H1 (cell line): ENCODE measurements at regions not wholly inside any gene's neighbourhood (a gene's known extent, or its start where the extent isn't known, plus 50 kb on each side); places are given as distances from the start of the nearest gene placed in this dataset.
"Not testable (repeated sequence)": the region's sequence is repeated elsewhere in the genome, so short reads cannot be mapped to it uniquely, and the experiment has no call there.

ENCODE experiments used
- CEBPB ChIP-seq: IDR thresholded peaks from 2 replicates; pipeline ENCODE4 v1.6.1; 2012; ENCODE audit warnings: low read depth, low read length
- GABPA ChIP-seq: IDR thresholded peaks from 2 replicates; pipeline ENCODE4 v1.6.1; 2011; ENCODE audit warnings: mild to moderate bottlenecking, low read length, moderate library complexity, borderline replicate concordance; ENCODE audit not compliant: insufficient read depth
- JUN ChIP-seq: IDR thresholded peaks from 2 replicates; pipeline ENCODE4 v1.6.1; 2011; ENCODE audit warnings: low read depth, mild to moderate bottlenecking, improper control_type of control experiment, low read length
- POU5F1 ChIP-seq: IDR thresholded peaks from 2 replicates; pipeline ENCODE4 v1.6.1; 2011; ENCODE audit warnings: low read depth, mild to moderate bottlenecking, low read length, moderate library complexity
- SIN3A ChIP-seq, 2 experiments: IDR thresholded peaks in 1 of 2; conservative IDR thresholded peaks in 1 of 2; 2 replicates each; pipeline ENCODE4 v1.6.1; 2011 to 2012; ENCODE audit warnings: low read length in 2 of 2, improper control_type of control experiment in 1 of 2, low read depth in 1 of 2, mild to moderate bottlenecking in 1 of 2
- TAF1 ChIP-seq: IDR thresholded peaks from 2 replicates; pipeline ENCODE4 v1.6.1; 2011; ENCODE audit warnings: mild to moderate bottlenecking, low read depth, low read length
- TCF12 ChIP-seq: IDR thresholded peaks from 2 replicates; pipeline ENCODE4 v1.6.1; 2011; ENCODE audit warnings: low read depth, mild to moderate bottlenecking, low read length
- TF ChIP-seq, protein P1 (sequence below), 3 experiments: IDR thresholded peaks; 1 replicate in 2 of 3; 2 replicates in 1 of 3; pipeline versions ENCODE4 v1.5.1 to v1.6.1; 2011; ENCODE audit warnings: low read length in 3 of 3, mild to moderate bottlenecking in 3 of 3, inconsistent platforms in 2 of 3, low read depth in 1 of 3, moderate library complexity in 1 of 3; ENCODE audit not compliant: insufficient read depth in 1 of 3; ENCODE audit errors: control extremely low read depth in 1 of 3

GRCh38 chr4:8964201-8964788, 92.7 kb upstream of the HMX1 start:
- TF ChIP-seq POU5F1; JUN; TCF12; GABPA; CEBPB; SIN3A (conservative IDR thresholded peaks at IDR 0.05 in 1 of 2, IDR thresholded peaks at IDR 0.05 in 1 of 2; ENCODE audit: low read depth in 1 of 2, low read length in 2 of 2); TAF1: not testable (repeated sequence)
- TF ChIP-seq, protein P1, sequence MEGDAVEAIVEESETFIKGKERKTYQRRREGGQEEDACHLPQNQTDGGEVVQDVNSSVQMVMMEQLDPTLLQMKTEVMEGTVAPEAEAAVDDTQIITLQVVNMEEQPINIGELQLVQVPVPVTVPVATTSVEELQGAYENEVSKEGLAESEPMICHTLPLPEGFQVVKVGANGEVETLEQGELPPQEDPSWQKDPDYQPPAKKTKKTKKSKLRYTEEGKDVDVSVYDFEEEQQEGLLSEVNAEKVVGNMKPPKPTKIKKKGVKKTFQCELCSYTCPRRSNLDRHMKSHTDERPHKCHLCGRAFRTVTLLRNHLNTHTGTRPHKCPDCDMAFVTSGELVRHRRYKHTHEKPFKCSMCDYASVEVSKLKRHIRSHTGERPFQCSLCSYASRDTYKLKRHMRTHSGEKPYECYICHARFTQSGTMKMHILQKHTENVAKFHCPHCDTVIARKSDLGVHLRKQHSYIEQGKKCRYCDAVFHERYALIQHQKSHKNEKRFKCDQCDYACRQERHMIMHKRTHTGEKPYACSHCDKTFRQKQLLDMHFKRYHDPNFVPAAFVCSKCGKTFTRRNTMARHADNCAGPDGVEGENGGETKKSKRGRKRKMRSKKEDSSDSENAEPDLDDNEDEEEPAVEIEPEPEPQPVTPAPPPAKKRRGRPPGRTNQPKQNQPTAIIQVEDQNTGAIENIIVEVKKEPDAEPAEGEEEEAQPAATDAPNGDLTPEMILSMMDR (IDR thresholded peaks at IDR 0.05; ENCODE audit: control extremely low read depth in 1 of 3, insufficient read depth in 1 of 3, low read depth in 1 of 3, low read length in 3 of 3) = not testable (repeated sequence)
